ENCODE measurements at regions not wholly inside any gene's neighbourhood (a gene's known extent, or its start where the extent isn't known, plus 50 kb on each side); places are given as distances from the start of the nearest gene placed in this dataset.

- TF ChIP-seq CTCF (conservative IDR thresholded peaks at IDR 0.05; ENCODE audit: low read depth, low read length), result no peak
- DNase-seq (ENCODE audit: low read depth), result no peak
Observed at GRCh38 chr5:25851301-25851700, 1187.1 kb downstream of the CDH9 start.

DNA sequence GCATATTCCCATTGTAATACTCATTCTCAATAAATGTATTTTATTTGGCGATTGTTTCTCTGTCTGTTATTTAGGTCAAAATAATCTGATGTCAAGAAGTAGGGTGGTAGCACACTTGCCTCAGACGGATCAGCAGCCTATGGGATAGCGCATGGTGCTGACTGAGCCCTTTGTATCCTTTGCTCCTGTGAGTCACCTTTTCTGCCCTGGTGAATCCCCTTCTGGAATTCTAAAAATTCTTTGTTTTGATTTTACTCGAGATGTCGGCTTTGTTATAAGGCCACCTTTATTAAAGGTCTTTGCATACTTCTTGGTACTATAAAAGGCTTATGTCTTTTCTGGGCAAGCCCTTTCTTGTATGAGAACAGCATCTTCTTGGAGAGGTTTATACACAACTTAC, 1187.8 kb downstream of the CDH9 start:
- no peak overlapping the region for H3K4me3 ChIP-seq (ENCODE audit: low read length)
- DNase-seq (ENCODE audit: low read depth), result peak; percentile 51
- no peak for TF ChIP-seq CTCF (conservative IDR thresholded peaks at IDR 0.05; ENCODE audit: low read depth, low read length)

More at GRCh38 chr5:25851301-25851700, 1187.1 kb downstream of the CDH9 start:
- no peak overlapping the region for H3K4me3 ChIP-seq (ENCODE audit: low read length)

GRCh38 chr5:25849270-25849669, 1189.1 kb downstream of the CDH9 start:
- TF ChIP-seq CTCF (conservative IDR thresholded peaks at IDR 0.05; ENCODE audit: low read depth, low read length), result no peak
- DNase-seq (ENCODE audit: low read depth), result no peak
- no peak overlapping the region for H3K4me3 ChIP-seq (ENCODE audit: low read length)

DNA sequence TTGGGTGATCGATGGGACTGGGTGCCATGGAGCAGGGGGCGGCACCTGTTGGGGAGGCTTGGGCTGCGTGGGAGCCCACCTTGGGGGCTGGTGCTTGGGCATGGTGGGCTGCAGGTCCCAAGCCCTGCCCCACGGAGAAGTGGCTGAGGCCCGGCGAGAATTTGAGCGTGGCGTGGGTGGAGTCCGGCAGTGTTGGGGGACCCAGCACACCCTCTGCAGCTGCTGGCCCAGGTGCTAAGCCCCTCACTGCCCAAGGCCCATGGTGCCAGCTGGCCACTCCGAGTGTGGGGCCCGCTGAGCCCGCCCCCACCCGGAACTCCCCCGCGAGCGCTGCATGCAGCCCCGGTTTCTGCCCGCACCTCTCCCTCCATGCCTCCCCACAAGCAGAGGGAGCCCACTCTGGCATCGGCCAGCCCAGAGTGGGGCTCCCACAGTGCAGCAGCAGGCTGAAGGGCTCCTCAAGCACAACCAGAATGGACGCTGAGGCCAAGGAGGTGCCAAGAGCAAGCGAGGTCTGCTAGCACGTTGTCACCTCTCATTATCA, 1178.6 kb upstream of the CDH10 start:
- no peak for TF ChIP-seq CTCF (conservative IDR thresholded peaks at IDR 0.05; ENCODE audit: low read depth, low read length)
- no peak for DNase-seq (ENCODE audit: low read depth)

More for the DNA sequence above, 1178.6 kb upstream of the CDH10 start:
- H3K4me3 ChIP-seq (ENCODE audit: low read length), result no peak overlapping the region

Data from retinal pigment epithelial cell (primary cell).